ENCODE measurements at regions not wholly inside any gene's neighbourhood (a gene's known extent, or its start where the extent isn't known, plus 50 kb on each side); places are given as distances from the start of the nearest gene placed in this dataset.

- TF ChIP-seq RBBP5 (IDR thresholded peaks at IDR 0.05; ENCODE audit: borderline replicate concordance, low read depth, low read length), result no peak
- no peak for TF ChIP-seq TCF12 (IDR thresholded peaks at IDR 0.05; ENCODE audit: low read depth, low read length)
- no peak for TF ChIP-seq RNF2 (IDR thresholded peaks at IDR 0.05; ENCODE audit: borderline replicate concordance, low read depth, low read length, missing control alignments, poor library complexity, severe bottlenecking)
- TF ChIP-seq RXRA (IDR thresholded peaks at IDR 0.05; ENCODE audit: insufficient read depth, low read depth, low read length), result no peak
- no peak for TF ChIP-seq CBX8 (IDR thresholded peaks at IDR 0.05; ENCODE audit: borderline replicate concordance, low read depth, low read length)
Observed at GRCh38 chr3:30462721-30463470, 143.5 kb upstream of the TGFBR2 start (continued).
